Mucosa of gallbladder (tissue), 1 donor: ENCODE measurements at regions not wholly inside any gene's neighbourhood (a gene's known extent, or its start where the extent isn't known, plus 50 kb on each side); places are given as distances from the start of the nearest gene placed in this dataset.

ENCODE experiments used
- DNase-seq: peaks from one replicate; pipeline ENCODE4 v3.0.0-alpha.2; 2020; ENCODE audit warnings: low spot score
- donor health status: DM: no; HTN: no; CAD: no.

DNA sequence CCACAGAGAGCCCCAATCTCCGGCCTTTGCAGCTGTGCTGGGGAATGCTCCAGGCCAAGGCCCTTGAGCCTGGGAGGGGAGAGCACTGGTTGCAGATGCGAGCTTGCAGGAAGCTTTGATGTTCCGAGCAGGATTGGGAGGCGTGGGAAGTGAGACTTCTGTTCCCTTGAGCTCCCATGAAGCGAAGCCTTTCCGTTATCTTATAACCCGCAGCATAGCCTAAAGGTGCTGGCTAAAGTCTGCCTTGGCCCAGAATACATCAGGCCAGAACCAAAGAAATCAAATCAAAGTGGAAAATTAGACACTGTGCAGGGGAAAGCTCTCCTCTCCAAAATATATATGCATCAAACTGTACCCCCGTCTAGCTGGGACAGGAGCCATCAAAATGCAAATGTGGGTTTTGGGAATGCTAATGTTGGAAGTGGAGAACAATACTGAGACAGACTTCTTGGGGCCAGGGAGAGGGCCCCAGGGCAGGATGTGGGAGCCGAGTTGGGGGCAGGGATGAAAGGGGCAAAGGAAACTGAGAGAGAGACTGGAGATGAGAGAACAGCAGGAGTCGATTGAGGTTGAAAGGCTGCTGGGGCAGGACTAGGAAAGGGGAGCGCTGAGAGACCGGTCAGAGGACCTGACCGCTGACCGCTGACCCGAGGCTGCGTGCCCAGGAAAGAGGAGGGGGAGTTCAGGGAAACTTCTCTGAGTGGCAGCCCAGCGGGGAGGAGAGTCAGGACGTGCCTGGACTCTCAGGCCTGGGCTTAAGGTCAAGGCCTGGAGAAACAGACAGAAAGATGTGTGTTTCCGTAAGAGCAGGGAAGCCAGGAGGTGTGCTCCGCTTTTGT is 152.2 kb upstream of the PARP11 start:
- DNase-seq, result no peak

DNA sequence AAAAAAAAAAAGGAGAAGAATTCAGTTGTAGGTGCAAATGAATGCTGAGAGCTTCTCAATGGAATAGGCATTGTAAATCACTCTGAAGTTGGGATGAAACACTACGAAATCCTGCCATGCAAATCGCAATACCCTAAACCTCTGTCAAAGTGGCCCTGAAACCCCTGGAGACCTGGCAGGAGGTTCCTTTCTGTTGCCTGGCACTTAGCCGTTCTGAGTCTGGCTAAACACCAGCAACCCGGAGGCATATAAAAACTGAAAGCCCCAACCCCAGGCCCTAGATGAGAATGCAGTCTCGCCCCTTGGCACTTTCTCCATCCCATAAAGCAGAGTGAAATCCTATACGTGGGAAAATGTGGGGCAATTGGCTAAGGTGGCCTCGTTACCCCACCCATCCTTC is 151.5 kb upstream of the PARP11 start:
- DNase-seq, result no peak

DNA sequence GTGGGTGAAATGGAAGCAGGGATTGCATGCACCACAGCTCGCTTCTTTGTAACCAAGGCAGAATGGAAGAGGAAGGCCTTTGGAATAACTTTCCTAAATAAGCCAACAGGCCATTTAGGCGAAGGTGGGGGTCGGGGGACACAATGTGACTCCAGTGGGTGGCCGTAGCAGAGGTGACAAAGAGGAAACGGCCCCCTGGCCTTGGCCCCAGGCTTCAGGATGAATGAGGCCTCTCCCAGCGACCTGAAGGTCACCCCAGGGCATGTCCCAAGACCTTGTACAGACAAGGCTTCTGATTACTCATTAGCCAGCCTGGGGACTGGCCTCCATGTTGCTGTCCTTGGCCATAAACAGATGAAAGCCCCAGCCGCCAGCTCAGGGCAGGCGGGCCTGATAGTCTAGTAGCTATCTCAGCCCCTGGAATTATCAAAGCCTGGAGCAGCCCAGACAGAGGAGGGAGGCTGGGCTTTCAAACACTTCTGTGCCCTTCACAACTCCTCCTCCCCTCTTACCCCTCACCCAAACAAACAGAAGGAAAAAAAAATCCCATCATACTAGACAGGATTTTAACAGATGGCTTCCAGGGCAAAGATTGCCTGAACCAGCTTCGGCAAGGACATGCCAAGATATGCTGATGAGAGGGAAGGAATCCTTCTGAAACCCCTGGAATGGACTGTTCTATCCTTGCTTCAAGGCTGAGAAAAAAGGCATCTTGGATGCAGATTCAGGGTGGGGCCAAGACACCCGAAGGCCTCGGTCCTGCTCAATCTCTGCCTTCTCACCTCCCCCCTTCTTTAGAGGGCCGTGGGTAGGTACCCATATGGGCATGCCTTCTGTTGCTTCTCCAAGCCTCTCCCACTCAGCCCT is 142.3 kb upstream of the PARP11 start:
- DNase-seq, result no peak

DNA sequence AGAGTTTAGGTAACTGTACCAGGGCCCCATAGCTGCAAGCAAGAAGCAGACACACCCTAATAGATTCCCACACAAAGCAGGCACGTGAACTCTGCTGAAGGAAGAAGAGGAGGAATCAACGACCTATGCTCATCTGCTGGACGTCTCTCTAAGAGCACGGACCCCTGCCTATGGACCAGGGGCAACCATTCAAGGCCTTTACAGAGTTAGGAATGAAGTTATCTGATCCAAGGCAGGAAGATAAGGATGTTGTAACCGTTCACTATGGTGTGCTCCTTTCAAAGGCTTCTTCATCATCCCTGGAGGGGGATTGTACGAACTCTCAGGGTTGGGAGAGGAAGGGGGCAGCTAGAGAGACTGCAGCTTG is 141.6 kb upstream of the PARP11 start:
- DNase-seq, result no peak

DNA sequence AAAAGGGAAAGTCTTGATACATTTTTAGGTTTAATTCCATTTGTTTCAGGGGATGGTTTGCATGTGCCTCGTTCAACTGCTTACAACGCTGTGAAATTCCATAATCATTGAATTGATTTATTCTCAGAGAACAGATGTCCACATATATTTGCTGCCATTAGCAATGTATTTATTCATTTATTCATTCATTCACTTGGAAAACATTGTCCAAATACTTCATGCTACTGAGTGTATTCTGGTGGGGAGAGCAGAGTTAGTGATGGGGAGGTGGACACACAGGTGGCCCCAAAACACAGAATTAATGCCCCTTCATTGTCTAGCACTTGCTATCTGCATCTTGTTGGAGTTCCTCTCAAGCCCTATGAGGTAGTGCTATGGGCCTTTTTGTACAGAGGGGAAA is 141.2 kb upstream of the PARP11 start:
- DNase-seq, result no peak

DNA sequence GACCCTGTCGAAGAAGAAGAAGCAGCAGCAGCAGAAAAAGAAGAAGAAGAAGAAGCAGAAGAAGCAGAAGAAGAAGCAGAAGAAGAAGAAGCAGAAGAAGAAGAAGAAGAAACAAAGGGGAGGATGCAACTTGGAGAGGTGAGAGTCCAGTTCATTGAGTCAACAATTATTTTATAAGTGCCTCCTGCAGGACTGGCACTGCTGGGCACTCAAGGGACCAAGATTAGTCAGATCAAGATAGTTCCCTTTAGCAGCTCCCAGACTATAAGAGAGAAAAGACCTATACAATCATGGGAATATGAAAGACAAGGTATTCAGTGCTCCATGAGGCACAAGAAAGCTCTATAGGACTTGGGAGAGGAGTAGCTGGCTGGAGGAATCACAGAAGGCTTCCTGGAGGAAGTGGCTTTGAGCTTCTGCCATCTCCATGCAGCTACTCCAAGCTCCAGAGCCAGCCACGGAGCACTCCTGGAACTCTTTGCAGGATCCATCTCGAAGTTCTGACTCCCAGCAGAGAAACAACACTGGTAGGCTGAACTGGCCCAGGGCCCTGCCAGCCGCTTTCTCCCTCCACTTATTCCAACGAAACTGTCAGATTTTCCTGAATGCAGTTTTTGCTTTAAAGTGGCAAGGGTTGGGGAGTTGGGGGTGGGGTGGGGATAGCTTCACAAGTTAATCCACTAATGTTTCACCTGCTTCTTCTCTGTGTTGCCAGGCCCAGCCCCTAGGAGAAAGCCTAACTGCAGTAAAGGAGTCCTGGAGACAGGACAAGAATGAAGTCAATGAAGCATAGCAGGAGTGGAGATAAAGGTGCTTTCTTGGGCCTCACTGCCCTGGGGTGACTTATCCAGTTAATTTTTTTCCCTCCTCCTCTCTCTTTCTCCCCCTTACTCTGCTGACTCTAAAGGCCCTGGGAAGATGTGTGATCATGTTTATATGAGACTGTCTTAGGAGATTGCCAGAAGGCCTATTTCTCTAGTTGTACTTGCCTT is 140.1 kb upstream of the PARP11 start:
- no peak for DNase-seq

DNA sequence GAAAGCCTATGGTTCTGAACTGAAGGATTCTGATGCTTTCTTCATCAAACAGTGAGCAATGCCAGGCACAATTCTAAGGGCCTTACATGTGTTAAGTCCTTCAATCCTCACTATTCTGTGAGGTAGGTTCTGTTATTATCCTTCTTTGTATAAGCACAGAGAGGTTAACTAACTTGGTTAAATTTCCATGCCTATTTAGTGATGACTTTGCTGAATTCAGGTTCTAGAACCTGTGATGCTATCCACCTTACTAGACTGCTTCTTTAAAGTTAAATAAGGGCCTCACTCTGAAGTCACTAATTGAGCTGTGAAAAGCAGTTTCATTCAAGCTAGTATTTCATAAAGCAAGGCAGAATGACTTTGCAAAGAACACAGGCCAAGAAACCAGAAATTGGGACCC is 138.9 kb upstream of the PARP11 start:
- DNase-seq, result no peak

DNA sequence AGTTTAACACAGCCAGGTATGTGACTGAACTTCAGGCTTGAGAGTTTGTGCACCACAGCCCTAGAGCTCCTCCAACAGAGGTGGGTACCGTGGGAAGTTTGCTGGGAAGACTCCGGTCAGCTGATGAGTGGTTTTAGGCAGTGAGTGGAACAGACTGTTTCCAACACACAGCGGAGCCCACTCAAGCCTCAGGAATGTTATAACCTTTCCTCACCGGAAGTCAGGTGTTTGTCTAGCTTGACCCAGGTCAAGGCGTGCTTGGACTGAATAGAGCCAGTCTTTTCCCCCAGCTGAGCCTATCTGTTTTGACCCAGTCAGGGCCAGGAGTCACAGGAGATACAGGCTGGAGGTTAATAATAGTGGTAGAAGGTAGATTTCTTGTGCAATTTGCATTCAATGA is 138.4 kb upstream of the PARP11 start:
- no peak for DNase-seq

DNA sequence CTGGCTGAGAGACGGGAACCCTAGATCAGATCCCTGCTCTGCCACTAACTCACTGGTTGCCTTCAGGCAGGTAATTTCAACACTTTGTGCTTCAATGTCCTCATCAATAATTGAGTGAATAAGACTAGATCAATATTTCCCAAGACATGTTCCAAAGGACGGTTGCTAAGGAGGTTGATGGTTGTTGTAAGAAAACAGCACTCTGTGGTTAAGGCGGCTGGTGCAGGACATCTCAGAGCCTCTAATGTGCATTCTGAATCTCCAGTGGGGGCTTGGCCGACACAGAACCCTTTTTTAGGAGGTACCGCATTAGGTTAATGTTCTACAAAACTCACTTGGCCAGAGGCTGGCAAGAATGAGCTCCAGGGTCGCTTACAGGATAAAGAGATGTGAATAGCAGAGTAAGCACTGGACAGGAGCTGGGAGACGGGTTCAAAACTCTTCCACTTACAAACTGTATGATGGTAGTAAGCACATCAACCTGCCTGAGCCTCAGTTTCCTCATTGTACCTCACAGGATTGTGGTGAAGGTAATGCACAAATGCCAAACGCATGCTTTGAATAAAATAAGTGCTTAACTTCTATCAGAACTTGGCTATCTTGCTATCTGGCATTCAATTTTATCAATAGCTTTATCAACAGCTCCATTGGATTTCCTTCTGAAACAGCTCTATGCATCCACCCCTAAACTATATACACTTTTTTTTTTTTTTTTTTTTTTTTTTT is 136.9 kb upstream of the PARP11 start:
- DNase-seq, result no peak

DNA sequence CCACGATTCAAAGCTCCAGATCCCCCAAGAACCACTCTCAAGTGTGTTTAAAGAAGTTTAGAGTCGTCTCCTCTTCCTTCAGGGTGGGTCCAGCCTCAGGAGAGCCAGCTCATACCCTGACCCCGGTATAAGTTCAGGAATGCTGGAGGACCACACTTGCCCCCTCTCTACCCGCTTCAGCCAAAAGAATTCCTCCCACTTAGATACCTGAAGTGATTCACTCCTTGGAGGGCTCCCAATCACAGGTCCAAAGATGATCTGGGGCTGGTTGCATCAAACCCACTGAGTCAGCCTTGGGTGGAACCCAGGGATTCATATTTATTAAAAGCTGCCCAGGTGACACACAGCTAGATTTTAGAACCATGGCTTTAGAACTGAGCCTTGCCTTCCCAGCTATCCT is 133.5 kb upstream of the PARP11 start:
- DNase-seq, result no peak

DNA sequence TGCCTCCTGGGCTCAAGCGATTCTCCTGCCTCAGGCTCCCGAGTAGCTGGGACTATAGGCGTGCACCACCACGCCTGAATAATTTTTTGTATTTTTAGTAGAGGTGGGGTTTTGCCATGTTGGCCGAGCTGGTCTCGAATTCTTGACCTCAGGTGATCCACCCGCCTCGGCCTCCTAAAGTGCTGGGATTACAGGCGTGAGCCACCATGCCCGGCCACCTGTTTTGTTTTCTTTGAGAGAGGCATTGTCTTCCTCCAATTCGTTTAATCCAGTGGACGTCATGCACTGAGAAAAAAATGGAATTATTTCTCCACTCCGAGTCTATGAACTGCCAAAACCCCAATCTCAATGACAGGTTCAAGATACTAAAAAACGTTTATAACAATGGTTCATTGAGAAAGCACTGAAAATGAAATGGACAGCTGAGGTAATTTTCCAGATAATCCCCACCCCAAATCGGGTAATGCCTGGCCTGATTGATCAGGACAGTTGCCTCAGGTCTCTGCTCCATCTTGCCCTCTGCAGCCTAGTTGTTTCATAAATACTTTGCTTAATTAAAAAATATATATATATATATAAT is 132.7 kb upstream of the PARP11 start:
- no peak for DNase-seq

DNA sequence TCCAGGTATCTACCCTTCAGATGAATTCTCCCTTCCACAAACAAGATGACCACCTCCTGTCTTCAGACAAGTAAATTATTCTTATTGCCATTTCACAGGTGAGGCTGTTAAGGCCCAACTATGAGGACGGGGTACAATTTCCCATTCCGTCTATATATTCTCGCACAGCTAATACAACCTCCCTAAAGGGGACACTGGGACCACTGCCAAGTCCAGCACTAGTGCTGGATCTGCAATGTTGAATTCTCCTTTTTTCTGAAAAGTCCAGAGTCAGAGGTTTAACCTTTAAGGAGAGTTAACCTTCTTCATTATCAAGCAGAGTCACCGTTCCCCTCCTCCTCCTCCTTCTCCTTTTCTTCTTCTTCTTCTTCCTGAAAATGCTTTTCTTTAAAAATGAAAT is 130.4 kb upstream of the PARP11 start:
- no peak for DNase-seq

DNA sequence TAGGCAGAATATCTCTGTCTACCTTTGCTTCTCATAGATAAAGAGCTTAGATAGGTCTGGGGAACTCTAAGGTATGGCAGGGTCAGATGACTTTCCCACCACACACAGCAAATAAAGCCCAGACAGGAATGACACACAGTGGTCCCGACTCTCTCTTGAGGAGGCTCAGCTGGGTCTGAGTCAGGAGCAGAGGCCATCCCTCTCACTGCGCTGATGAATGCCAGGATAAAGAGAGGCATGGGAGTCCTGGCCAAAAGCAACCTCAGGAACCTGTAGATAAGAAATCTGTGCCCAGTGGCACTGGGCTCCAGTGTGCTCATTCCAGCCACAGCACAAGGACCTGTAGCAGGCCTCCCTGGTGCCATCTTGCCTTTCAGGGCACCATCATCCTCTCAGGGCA is 129.4 kb upstream of the PARP11 start:
- DNase-seq, result no peak

DNA sequence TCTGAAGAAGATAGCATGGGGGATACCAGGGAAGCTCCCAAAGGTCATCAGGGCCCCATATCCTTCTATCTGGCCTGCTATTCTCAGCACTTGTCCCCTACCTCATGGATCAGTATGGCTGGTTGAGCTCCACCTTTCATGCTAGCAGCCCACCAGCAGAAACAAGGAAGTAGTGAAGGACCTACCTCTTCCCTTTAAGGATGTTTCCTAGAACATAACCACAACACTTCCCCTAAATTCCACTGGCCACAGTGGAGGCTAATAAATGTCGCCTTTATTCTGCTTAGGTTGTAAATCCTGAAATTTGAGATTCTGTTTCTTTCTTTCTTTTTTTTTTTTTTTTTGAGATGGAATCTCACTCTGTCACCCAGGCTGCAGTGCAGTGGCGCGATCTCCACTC is 128.6 kb upstream of the PARP11 start:
- no peak for DNase-seq

DNA sequence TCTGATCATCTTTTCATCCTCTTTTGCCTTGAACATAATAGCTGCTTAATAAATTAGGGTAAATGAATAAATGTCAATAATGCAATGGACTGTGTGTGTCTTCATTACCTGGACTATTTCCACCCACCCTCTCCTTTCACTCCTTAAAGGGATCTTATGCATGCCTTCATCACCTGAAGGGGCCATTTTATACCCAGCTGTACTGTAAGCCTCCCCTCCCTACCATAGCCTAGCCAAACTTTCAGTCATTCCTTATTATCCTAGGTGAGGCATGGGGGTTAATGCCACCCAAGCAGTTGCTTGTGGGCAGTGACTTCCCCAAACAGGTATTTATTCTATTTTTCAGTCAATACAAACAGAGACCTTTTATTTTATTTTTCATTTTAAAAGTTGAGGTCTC is 127.8 kb upstream of the PARP11 start:
- no peak for DNase-seq

DNA sequence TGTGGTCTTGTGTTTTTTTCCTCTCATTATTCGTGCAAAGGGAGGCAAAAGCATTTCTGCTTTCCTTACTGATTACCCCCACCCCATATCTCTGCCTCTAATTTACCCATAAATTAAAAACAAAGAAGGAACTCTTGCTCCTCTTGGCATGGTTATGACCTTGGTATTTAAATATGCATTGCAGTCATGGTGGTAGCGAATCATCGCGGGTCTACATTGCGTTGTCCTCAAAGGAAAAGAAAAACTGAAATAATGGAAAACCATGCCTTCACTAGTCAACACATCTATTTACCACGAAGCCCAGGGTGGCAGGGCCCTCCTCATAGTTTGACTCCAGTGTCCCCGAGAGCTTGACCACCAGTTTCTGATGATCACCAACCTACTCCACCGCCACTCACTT is 126.7 kb upstream of the PARP11 start:
- DNase-seq, result no peak

DNA sequence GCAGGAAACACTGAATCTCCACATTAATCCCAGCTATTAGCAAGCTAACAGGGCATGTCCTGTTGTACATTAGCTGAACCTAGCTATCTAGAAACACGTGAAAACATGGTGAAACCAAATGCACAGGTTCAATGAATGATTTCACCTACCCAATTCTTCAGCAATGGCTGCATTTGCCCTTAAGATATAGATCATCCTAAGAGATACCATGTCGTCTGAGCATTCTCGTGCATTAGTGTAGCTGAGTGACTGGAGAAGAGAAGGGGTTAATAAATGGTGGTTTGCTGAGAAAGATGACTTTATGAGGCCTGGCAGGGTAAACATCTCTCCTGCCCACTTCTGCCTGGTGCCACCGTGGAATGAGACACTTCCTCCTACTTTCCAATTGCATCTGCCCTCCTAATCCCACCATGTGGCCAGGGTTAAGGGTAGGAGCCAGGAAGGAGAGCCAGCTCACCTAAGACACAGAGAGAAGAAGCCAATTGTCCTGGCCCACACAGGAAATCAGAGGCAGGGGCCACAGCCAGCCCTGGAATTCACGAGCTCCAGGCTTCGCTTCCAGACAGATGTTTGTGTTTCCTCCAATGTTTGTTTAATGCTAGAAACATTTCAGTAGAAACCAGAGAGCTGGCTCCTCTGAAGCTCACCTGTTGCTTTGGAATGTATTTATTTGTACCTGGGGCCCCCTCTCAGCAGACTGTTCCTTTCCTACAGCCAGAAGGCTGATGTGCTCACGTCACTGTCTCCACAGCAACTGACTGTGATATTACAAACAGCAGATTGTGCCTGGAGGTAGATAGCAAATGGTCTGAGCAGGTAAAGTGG is 126.0 kb upstream of the PARP11 start:
- no peak for DNase-seq

DNA sequence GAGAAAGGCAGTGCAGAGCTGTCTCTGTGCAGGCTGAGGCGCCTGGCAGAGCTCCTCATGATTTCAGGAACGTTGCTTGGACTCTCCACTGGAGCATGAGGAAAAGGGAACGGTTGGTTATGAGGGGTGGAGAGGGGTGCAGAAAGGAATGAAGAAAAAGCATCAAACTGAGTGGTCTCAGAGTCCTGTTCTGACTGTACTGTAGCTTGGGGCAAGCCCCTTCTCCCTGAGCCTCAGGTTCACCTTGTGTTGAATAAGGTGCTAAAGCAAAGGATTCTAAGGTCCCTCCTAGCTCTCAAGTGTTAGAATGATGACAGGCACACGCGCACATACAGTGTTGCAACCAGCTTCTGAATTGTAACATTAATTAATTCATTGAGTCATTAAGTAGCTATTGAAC is 125.2 kb upstream of the PARP11 start:
- DNase-seq, result no peak

DNA sequence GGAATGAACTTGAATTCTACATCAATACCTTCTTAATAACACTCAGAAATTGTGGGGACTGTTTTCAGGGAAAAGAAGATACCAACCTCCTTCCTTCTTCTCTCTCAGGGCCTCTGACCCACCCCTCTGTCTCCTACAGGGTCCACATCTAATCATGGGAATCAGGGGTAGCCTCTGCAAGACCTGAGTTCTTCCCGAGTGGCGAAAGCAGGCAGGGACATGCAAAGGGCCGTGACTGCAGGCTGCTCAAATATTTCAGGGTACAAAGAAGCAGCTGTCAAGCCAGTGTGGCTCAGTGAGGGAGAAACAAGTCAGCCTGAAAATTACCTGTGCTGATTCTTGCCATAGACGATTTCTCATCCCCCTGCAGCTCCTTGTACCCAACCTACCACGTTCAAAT is 123.1 kb upstream of the PARP11 start:
- no peak for DNase-seq

DNA sequence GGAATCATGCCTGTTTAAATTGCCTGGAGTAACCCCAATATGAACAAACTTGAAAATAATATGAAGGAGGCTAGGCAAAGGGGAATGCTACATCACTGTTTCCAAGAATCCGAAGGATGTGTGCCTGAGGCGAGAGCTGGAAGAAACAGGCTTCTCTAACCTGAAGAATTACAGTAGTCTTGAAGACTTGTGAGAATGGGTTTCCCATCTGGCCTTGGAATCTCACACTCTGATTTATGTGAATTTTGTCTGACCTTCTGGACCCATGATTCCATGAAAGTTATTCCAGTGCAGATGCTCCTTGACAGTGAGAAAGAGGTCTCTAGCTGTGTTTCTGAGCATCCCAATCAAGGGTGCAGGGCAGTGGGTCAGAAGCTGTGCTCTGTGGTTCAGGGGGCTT is 122.1 kb upstream of the PARP11 start:
- no peak for DNase-seq
